ENCODE measurements at regions not wholly inside any gene's neighbourhood (a gene's known extent, or its start where the extent isn't known, plus 50 kb on each side); places are given as distances from the start of the nearest gene placed in this dataset.

GRCh38 chr9:119441832-119442231 lies 72.6 kb upstream of the BRINP1 start:
- TF ChIP-seq, protein P1, sequence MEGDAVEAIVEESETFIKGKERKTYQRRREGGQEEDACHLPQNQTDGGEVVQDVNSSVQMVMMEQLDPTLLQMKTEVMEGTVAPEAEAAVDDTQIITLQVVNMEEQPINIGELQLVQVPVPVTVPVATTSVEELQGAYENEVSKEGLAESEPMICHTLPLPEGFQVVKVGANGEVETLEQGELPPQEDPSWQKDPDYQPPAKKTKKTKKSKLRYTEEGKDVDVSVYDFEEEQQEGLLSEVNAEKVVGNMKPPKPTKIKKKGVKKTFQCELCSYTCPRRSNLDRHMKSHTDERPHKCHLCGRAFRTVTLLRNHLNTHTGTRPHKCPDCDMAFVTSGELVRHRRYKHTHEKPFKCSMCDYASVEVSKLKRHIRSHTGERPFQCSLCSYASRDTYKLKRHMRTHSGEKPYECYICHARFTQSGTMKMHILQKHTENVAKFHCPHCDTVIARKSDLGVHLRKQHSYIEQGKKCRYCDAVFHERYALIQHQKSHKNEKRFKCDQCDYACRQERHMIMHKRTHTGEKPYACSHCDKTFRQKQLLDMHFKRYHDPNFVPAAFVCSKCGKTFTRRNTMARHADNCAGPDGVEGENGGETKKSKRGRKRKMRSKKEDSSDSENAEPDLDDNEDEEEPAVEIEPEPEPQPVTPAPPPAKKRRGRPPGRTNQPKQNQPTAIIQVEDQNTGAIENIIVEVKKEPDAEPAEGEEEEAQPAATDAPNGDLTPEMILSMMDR (IDR thresholded peaks at IDR 0.05; ENCODE audit: low read depth, low read length): no peak
- no peaks in the 10 kb centered on the region for H3K9me3 ChIP-seq
- no peaks in the 10 kb centered on the region for H3K27me3 ChIP-seq
- DNase-seq: no peak
- no peak overlapping the region for H3K4me3 ChIP-seq (ENCODE audit: low read depth, low read length)
- H3K4me1 ChIP-seq: no peaks in the 10 kb centered on the region
- no peaks in the 10 kb centered on the region for H3K36me3 ChIP-seq

GRCh38 chr9:119441338-119441737 lies 72.1 kb upstream of the BRINP1 start:
- DNase-seq: no peak
- Histone ChIP-seq H3K36me3 (no peaks in the 10 kb centered on the region), H3K4me1 (no peaks in the 10 kb centered on the region), H3K4me3 (ENCODE audit: low read depth, low read length) (no peak overlapping the region), H3K27me3 (no peaks in the 10 kb centered on the region), H3K9me3 (no peaks in the 10 kb centered on the region)
- TF ChIP-seq, protein P1 (IDR thresholded peaks at IDR 0.05; ENCODE audit: low read depth, low read length): no peak

- DNase-seq: no peak
- no peak overlapping the region for H3K4me3 ChIP-seq (ENCODE audit: low read depth, low read length)
- no peaks in the 10 kb centered on the region for H3K9me3 ChIP-seq
- H3K36me3 ChIP-seq: no peaks in the 10 kb centered on the region
- H3K27me3 ChIP-seq: no peaks in the 10 kb centered on the region
- TF ChIP-seq, protein P1 (IDR thresholded peaks at IDR 0.05; ENCODE audit: low read depth, low read length): no peak
- H3K4me1 ChIP-seq: no peaks in the 10 kb centered on the region
Observed at GRCh38 chr9:119436261-119436660, 67.0 kb upstream of the BRINP1 start.

DNA sequence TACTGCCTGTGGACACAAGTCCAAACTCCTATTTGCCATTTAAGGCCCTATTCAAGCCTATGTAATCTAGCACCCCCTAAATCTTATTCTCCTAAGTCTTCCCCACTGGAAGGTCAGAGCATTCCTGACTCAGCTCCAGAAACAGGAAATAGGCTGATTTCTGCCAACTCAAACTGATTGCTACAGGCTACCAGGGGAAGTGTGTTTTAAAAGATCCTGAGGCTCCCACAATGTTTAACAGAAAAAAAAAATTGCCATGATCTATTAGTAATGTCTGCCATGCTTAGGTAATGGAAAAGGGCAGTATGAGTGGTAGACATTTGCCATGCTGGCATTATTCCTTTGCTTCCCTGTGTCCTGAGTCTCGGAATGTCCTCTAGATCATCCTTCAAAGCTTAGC lies 65.8 kb upstream of the BRINP1 start:
- no peak for DNase-seq
- Histone ChIP-seq H3K9me3 (no peaks in the 10 kb centered on the region), H3K36me3 (no peaks in the 10 kb centered on the region), H3K4me3 (ENCODE audit: low read depth, low read length) (no peak overlapping the region), H3K4me1 (no peaks in the 10 kb centered on the region), H3K27me3 (no peaks in the 10 kb centered on the region)
- TF ChIP-seq, protein P1 (IDR thresholded peaks at IDR 0.05; ENCODE audit: low read depth, low read length): no peak

- TF ChIP-seq, protein P1 (IDR thresholded peaks at IDR 0.05; ENCODE audit: low read depth, low read length): no peak
- H3K9me3 ChIP-seq: no peaks in the 10 kb centered on the region
- no peak overlapping the region for H3K4me3 ChIP-seq (ENCODE audit: low read depth, low read length)
- no peaks in the 10 kb centered on the region for H3K27me3 ChIP-seq
- no peak for DNase-seq
- H3K36me3 ChIP-seq: no peaks in the 10 kb centered on the region
- H3K4me1 ChIP-seq: no peaks in the 10 kb centered on the region
Observed at GRCh38 chr9:119432428-119432827, 63.2 kb upstream of the BRINP1 start.

DNA sequence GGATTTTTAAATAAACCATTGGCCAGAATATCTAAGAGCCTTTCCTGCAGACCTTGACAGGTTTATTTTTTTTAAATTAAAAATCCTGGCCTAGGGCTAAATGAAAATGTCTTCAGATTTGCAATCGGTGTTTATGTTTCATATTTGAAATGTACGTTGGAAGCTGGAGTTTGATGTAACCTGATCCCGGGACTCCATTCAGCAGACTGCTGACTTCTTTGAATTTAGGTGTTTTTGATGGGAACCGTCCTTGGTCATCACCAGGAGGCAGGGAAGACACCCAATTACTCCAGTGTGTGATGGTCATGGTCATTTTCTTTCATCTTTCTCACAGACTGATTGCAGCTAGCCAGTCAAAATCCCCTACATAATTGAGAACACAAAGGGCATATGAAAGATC lies 60.1 kb upstream of the BRINP1 start:
- no peaks in the 10 kb centered on the region for H3K9me3 ChIP-seq
- no peak for DNase-seq
- no peaks in the 10 kb centered on the region for H3K4me1 ChIP-seq
- H3K36me3 ChIP-seq: no peaks in the 10 kb centered on the region
- TF ChIP-seq, protein P1 (IDR thresholded peaks at IDR 0.05; ENCODE audit: low read depth, low read length): no peak
- H3K27me3 ChIP-seq: no peaks in the 10 kb centered on the region
- H3K4me3 ChIP-seq (ENCODE audit: low read depth, low read length): no peak overlapping the region
